K562 (cell line): ENCODE measurements at regions not wholly inside any gene's neighbourhood (a gene's known extent, or its start where the extent isn't known, plus 50 kb on each side); places are given as distances from the start of the nearest gene placed in this dataset.
A peak's percentile ranks its signal among the peaks of the same experiment; 100 is the strongest.

Source experiments
- BRD9 ChIP-seq: fragments of 450-650 bp; IDR thresholded peaks from 2 replicates; pipeline ENCODE4 v1.6.1; 2018; ENCODE audit warnings: low read depth; ENCODE audit not compliant: partially characterized antibody
- CEBPB ChIP-seq: fragments of 450-650 bp; IDR thresholded peaks from 2 replicates; pipeline ENCODE4 v1.6.1; 2016; ENCODE audit warnings: missing genetic modification characterization, missing compliant biosample characterization
- GABPA ChIP-seq: fragments of 200-800 bp; sonication (Bioruptor generic); conservative IDR thresholded peaks from 2 replicates; pipeline ENCODE4 v1.6.1; 2016; ENCODE audit warnings: low read depth, missing genetic modification characterization, missing compliant biosample characterization
- GATA2 ChIP-seq: sonication (generic); formaldehyde crosslinking; IDR thresholded peaks from 2 replicates; pipeline ENCODE4 v1.4.0; 2020; ENCODE audit warnings: mild to moderate bottlenecking, missing genetic modification reagents
- ILF3 ChIP-seq: fragments of 450-650 bp; IDR thresholded peaks from 2 replicates; pipeline ENCODE4 v1.6.1; 2018; ENCODE audit warnings: antibody characterized with exemption, mild to moderate bottlenecking, moderate library complexity, borderline replicate concordance
- KAT2B ChIP-seq: IDR thresholded peaks from one replicate; pipeline ENCODE4 v1.6.1; 2012; ENCODE audit warnings: low read depth, mild to moderate bottlenecking, control low read depth, inconsistent platforms, low read length, moderate library complexity
- MTA1 ChIP-seq: fragments of 450-650 bp; IDR thresholded peaks from 2 replicates; pipeline ENCODE4 v1.6.1; 2017; ENCODE audit warnings: borderline replicate concordance
- MTF1 ChIP-seq: fragments of 250-450 bp; sonication (Bioruptor Pico); IDR thresholded peaks from 2 replicates; pipeline ENCODE4 v1.9.0; 2021; ENCODE audit warnings: moderate library complexity, mild to moderate bottlenecking, inconsistent platforms, borderline replicate concordance
- NFE2 ChIP-seq: IDR thresholded peaks from 2 replicates; pipeline ENCODE4 v1.6.1; 2014; ENCODE audit warnings: antibody characterized with exemption, low read depth
- POLR2AphosphoS2 ChIP-seq: IDR thresholded peaks from 2 replicates; pipeline ENCODE4 v1.6.1; 2012; ENCODE audit warnings: low read length, improper control_type of control experiment
- RAD21 ChIP-seq, 2 experiments: fragments of 250-450 bp in 1 of 2; fragments of 450-650 bp in 1 of 2; sonication (Bioruptor Pico) in 1 of 2; formaldehyde crosslinking in 1 of 2; IDR thresholded peaks in 1 of 2; conservative IDR thresholded peaks in 1 of 2; 2 replicates each; pipeline versions ENCODE4 v1.4.0 to v1.8.0; 2020 to 2022; ENCODE audit warnings: mild to moderate bottlenecking in 2 of 2, moderate library complexity in 1 of 2
- RFX5 ChIP-seq: IDR thresholded peaks from 2 replicates; pipeline ENCODE4 v1.6.1; 2011; ENCODE audit warnings: low read depth, mild to moderate bottlenecking, improper control_type of control experiment, low read length
- STAG1 ChIP-seq: sonication (generic); formaldehyde crosslinking; IDR thresholded peaks from 2 replicates; pipeline ENCODE4 v1.5.0; 2020; ENCODE audit warnings: missing genetic modification reagents, borderline replicate concordance
- TAF9B ChIP-seq: fragments of 450-650 bp; IDR thresholded peaks from 2 replicates; pipeline ENCODE4 v1.6.1; 2018; ENCODE audit warnings: mild to moderate bottlenecking; ENCODE audit not compliant: partially characterized antibody
- U2AF1 ChIP-seq: fragments of 200-400 bp; formaldehyde crosslinking; optimal IDR thresholded peaks from 2 replicates; pipeline ENCODE3; 2017; ENCODE audit warnings: mild to moderate bottlenecking, low read depth, low read length, moderate library complexity
- ZBTB1 ChIP-seq: sonication (generic); formaldehyde crosslinking; IDR thresholded peaks from 2 replicates; pipeline ENCODE4 v1.8.1; 2023; ENCODE audit warnings: missing genetic modification reagents, low read depth, mild to moderate bottlenecking, borderline replicate concordance
- ZFP91 ChIP-seq: sonication (generic); formaldehyde crosslinking; IDR thresholded peaks from 2 replicates; pipeline ENCODE4 v1.8.0; 2022; ENCODE audit warnings: mild to moderate bottlenecking, missing genetic modification reagents
- ZNF444 ChIP-seq: fragments of 250-450 bp; sonication (Bioruptor Pico); IDR thresholded peaks from 2 replicates; pipeline ENCODE4 v1.4.0; 2020; ENCODE audit warnings: mild to moderate bottlenecking, moderate library complexity
- ZNF511 ChIP-seq: sonication (generic); formaldehyde crosslinking; IDR thresholded peaks from 2 replicates; pipeline ENCODE4 v1.8.0; 2022; ENCODE audit warnings: mild to moderate bottlenecking, missing genetic modification reagents
- ZNF668 ChIP-seq: fragments of 250-450 bp; sonication (Bioruptor Pico); IDR thresholded peaks from 2 replicates; pipeline ENCODE4 v1.8.0; 2022; ENCODE audit warnings: mild to moderate bottlenecking, inconsistent platforms
- ZNF766 ChIP-seq: fragments of 200-800 bp; sonication (Bioruptor generic); conservative IDR thresholded peaks from 2 replicates; pipeline ENCODE4 v1.6.1; 2016; ENCODE audit warnings: missing genetic modification characterization, missing compliant biosample characterization
- ZNF830 ChIP-seq: fragments of 250-450 bp; sonication (Bioruptor Pico); IDR thresholded peaks from 2 replicates; pipeline ENCODE4 v1.5.0; 2021; ENCODE audit warnings: mild to moderate bottlenecking
- TF ChIP-seq, protein P1 (sequence below): fragments of 200-400 bp; formaldehyde crosslinking; IDR thresholded peaks from 2 replicates; pipeline ENCODE4 v1.6.1; 2017; ENCODE audit warnings: mild to moderate bottlenecking, low read depth, low read length, moderate library complexity

GRCh38 chr15:95709959-95710695, 620.4 kb upstream of the NR2F2 start (continued):
- TF ChIP-seq RFX5 (no peak), MTA1 (peak; percentile 93), ZNF830 (CRISPR knock-in tag) (no peak), NFE2 (peak; percentile 80), STAG1 (CRISPR knock-in tag) (no peak), POLR2AphosphoS2 (no peak), CEBPB (tag) (peak; percentile 89), ZNF511 (CRISPR knock-in tag) (no peak), TAF9B (peak; percentile 73), ZNF766 (peak; percentile 84), BRD9 (peak; percentile 94), GABPA (tag) (no peak), KAT2B (no peak), U2AF1 (no peak), GATA2 (CRISPR knock-in tag) (peak; percentile 93), ZNF668 (CRISPR knock-in tag) (no peak), ILF3 (peak; percentile 70; the same call in 1 of the 2 replicates), MTF1 (no peak), ZBTB1 (CRISPR knock-in tag) (no peak), RAD21 (CRISPR knock-in tag; conservative IDR thresholded peaks at IDR 0.05 in 1 of 2, IDR thresholded peaks at IDR 0.05 in 1 of 2) (no peak; a peak in 1 of 4 replicates), ZNF444 (CRISPR knock-in tag) (no peak), ZFP91 (CRISPR knock-in tag) (no peak)
- TF ChIP-seq, protein P1, sequence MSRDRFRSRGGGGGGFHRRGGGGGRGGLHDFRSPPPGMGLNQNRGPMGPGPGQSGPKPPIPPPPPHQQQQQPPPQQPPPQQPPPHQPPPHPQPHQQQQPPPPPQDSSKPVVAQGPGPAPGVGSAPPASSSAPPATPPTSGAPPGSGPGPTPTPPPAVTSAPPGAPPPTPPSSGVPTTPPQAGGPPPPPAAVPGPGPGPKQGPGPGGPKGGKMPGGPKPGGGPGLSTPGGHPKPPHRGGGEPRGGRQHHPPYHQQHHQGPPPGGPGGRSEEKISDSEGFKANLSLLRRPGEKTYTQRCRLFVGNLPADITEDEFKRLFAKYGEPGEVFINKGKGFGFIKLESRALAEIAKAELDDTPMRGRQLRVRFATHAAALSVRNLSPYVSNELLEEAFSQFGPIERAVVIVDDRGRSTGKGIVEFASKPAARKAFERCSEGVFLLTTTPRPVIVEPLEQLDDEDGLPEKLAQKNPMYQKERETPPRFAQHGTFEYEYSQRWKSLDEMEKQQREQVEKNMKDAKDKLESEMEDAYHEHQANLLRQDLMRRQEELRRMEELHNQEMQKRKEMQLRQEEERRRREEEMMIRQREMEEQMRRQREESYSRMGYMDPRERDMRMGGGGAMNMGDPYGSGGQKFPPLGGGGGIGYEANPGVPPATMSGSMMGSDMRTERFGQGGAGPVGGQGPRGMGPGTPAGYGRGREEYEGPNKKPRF: no peak
